Activated T-helper 2 cell treated with anti-CD3 and anti-CD28 coated beads, Interferon-gamma antibody, Interleukin-2, Interleukin-4, amounts not matched to agents 10 μg/mL and 5 μg/mL and 100 μg/mL, durations not matched to agents 14 hours and 24 hours and 36 hours (primary cell): ENCODE measurements at regions not wholly inside any gene's neighbourhood (a gene's known extent, or its start where the extent isn't known, plus 50 kb on each side); places are given as distances from the start of the nearest gene placed in this dataset.
"Not testable (repeated sequence)": the region's sequence is repeated elsewhere in the genome, so short reads cannot be mapped to it uniquely, and the experiment has no call there.

Source experiments
- DNase-seq: peaks from one replicate; pipeline ENCODE4 v3.0.0; 2021; ENCODE audit warnings: low spot score
- H3K27ac Mint-ChIP-seq: one replicate; pipeline ENCODE4 v1.8.0; 2021; ENCODE audit warnings: mixed read lengths
- H3K27me3 Mint-ChIP-seq: one replicate; pipeline ENCODE4 v1.8.0; 2021; ENCODE audit warnings: low read depth, mixed read lengths
- H3K36me3 Mint-ChIP-seq: one replicate; pipeline ENCODE4 v1.8.0; 2021; ENCODE audit warnings: low read depth, mixed read lengths
- H3K4me1 Mint-ChIP-seq: one replicate; pipeline ENCODE4 v1.8.0; 2021; ENCODE audit warnings: low read depth, mixed read lengths
- H3K4me3 Mint-ChIP-seq: one replicate; pipeline ENCODE4 v1.8.0; 2021; ENCODE audit warnings: low read depth, mild to moderate bottlenecking, moderate library complexity, mixed read lengths
- H3K9me3 Mint-ChIP-seq: one replicate; pipeline ENCODE4 v1.8.0; 2021; ENCODE audit warnings: mixed read lengths
- intact Hi-C: fragments of 100-400 bp; cut with micrococcal nuclease; formaldehyde crosslinking; loops from one replicate; pipeline ENCODE4 v1.15.1; 2023

DNA sequence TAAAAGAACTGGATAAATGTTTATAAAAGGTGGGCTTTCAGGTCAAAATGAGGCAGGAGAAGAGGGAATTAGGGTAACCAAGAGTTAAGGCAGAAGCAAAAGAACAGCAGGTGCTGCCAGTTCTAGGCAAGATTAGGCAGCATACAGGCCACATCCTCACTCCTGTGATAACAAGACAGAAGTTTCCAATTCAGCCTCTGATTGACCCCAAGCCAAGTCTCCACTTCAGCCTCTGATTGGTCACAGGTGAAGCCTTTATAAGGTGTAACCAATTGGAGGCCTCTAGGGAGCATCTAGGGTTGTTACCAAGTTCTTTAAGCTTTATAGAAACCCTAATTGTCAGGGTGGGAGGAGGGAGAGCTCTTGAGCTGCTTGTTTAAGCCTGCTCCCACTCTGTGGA is 160.8 kb downstream of the MATN1 start:
- Mint-ChIP-seq H3K36me3 (no peaks in the 10 kb centered on the region), H3K4me3 (no peak overlapping the region), H3K4me1 (no peaks in the 10 kb centered on the region), H3K9me3 (peaks cover 17% of the 10 kb centered on the region), H3K27ac (no peak overlapping the region), H3K27me3 (peaks cover 4% of the 10 kb centered on the region)
- intact Hi-C loops, result no loop called here
- no peak for DNase-seq

DNA sequence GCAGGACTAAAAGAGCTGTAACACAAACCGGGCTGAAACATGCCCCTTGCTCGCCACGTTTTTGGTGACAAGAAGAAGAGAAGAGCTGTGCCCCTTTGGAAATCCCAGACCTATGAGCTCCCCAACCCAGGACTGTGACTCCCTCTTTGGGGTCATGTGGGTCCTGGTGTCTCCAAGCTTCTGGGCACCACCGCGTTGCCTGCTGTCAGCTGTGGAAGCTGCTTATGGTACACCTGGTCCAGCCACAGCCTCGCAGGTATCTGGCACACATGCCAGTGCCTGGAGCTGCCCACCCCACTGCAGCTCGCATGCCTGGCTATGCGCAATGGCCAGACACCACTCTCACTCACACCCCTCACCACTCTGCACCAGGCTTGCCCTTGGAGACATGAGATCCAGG is 171.8 kb downstream of the MATN1 start:
- H3K27ac Mint-ChIP-seq, result no peak overlapping the region
- H3K36me3 Mint-ChIP-seq, result no peaks in the 10 kb centered on the region
- DNase-seq, result no peak
- H3K9me3 Mint-ChIP-seq, result no peaks in the 10 kb centered on the region
- H3K27me3 Mint-ChIP-seq, result no peaks in the 10 kb centered on the region
- H3K4me1 Mint-ChIP-seq, result no peaks in the 10 kb centered on the region
- intact Hi-C loops, result no loop called here
- H3K4me3 Mint-ChIP-seq, result no peak overlapping the region

DNA sequence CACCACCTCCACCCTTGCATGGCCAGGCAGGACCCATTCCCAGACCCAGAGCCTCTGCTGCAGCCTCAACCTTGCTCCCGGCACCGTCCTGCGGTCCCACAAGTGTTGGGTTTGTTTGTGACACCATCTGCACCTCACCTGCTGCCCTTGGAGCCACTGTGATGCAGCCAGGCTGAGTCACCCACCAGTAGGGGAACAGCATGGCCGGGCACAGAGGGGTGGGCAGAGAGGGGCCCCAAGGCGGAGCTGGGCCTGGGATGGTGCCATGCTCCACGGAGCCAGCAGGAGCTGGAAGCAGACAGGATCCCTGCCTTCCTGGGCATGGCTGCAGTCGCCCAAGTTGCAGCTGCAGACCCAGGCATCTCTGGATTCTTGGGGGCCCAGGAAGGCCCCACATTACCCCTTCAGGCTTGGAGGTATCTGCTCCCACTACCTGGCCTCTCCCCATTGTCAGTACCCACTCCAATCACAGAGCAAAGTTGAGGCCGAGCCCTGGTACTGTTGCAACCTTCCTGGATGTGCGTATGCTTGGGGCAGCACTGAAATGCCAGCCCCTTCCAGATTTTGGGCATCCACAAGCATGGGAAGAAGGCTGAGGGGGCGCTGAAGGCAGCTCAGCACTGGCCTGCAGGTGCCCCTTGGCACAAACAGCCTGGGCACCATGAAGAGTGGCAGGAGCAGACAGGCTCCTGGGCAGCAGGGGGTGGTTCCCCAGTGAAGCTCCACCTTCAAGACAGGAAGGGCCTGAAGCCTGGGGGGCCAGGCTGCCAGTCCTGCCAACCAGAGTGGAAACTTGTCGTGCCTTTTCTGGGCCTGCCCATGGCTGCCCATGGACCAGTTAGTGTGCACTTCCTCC is 172.8 kb downstream of the MATN1 start:
- intact Hi-C loops, result no loop called here
- no peaks in the 10 kb centered on the region for H3K36me3 Mint-ChIP-seq
- no peaks in the 10 kb centered on the region for H3K27me3 Mint-ChIP-seq
- no peaks in the 10 kb centered on the region for H3K4me1 Mint-ChIP-seq
- no peak overlapping the region for H3K4me3 Mint-ChIP-seq
- DNase-seq, result no peak
- H3K27ac Mint-ChIP-seq, result no peak overlapping the region
- no peaks in the 10 kb centered on the region for H3K9me3 Mint-ChIP-seq

DNA sequence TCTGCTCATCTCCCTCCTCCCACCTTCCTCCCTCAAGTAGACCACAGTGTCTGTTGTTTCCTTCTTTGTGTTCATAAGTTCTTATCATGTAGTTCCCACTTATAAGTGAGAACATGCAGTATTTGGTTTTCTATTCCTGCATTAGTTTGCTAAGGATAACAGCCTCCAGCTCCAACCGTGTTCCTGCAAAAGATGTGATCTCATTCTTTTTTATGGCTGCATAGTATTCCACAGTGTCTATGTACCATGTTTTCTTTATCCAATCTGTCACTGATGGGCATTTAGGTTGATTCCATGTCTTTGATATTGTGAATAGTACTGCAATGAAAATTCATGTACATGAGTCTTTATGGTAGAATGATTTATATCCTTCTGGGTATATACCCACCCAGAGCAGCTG is 173.5 kb downstream of the MATN1 start:
- H3K4me1 Mint-ChIP-seq, DNase-seq, H3K27me3 Mint-ChIP-seq, H3K36me3 Mint-ChIP-seq, intact Hi-C loops, H3K9me3 Mint-ChIP-seq, H3K27ac Mint-ChIP-seq, H3K4me3 Mint-ChIP-seq: not testable (repeated sequence)

DNA sequence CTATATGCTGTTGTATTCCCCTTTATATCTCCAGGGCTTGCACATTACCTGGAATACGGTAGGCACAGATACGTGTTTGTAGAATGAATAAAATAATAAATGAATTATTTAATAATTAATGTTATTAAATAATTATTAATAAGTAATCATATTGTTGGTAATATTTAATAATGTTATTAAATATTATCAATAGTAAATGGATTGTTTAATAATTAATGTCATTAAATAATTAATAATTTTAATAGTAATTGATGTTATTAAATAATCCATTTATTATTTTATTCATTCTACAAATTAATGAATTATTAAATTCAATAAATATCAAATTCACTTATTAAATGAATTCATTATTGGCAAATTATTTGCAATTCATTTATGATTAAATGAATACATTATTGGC is 175.1 kb downstream of the MATN1 start:
- H3K36me3 Mint-ChIP-seq, result no peaks in the 10 kb centered on the region
- intact Hi-C loops, result no loop called here
- DNase-seq, result no peak
- no peaks in the 10 kb centered on the region for H3K27me3 Mint-ChIP-seq
- H3K4me1 Mint-ChIP-seq, result no peaks in the 10 kb centered on the region
- H3K9me3 Mint-ChIP-seq, result no peaks in the 10 kb centered on the region
- no peak overlapping the region for H3K27ac Mint-ChIP-seq
- no peak overlapping the region for H3K4me3 Mint-ChIP-seq

DNA sequence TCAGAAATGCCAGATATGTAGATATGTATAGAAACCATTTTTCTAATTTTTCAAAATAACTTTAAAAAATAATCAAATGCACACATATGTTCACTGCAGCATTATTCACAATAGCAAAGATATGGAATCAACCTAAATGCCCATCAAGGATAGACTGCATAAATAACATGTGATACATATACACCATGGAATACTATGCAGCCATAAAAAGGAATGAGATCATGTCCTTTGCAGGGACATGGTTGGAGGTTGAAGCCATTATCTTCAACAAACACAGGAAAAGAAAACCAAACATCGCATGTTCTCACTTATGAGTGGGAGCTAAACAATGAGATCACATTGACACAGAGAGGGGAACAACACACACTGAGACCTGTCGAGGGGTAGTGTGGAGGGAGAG is 176.1 kb downstream of the MATN1 start:
- not testable (repeated sequence) for H3K27ac Mint-ChIP-seq

DNA sequence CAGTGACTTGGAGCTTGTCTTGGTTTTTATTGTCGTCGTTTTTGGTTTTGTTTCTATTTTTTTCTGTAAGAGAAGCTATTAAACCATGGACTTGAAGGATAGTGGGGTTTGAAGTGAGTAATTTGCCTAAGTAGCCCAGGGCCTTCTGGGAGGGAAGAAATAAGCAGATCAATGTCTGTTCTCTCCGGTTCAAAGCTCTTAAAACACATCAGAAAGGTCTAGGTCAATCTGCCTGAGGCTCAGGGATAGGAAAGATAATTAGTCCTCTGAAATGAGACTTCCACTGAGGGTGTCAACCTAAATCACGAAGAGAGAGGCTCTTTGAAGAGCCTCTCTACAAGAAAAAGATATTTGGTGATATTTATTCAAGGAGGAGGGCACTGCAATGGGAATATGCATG is 178.0 kb downstream of the MATN1 start:
- H3K36me3 Mint-ChIP-seq, result no peaks in the 10 kb centered on the region
- DNase-seq, result no peak
- intact Hi-C loops, result no loop called here
- H3K4me3 Mint-ChIP-seq, result no peak overlapping the region
- H3K4me1 Mint-ChIP-seq, result no peaks in the 10 kb centered on the region
- H3K9me3 Mint-ChIP-seq, result no peaks in the 10 kb centered on the region
- H3K27me3 Mint-ChIP-seq, result no peaks in the 10 kb centered on the region
- H3K27ac Mint-ChIP-seq, result no peak overlapping the region

More for the DNA sequence above, 176.1 kb downstream of the MATN1 start:
- H3K27me3 Mint-ChIP-seq, H3K4me1 Mint-ChIP-seq, intact Hi-C loops, H3K4me3 Mint-ChIP-seq, H3K36me3 Mint-ChIP-seq, H3K9me3 Mint-ChIP-seq, DNase-seq: not testable (repeated sequence)

DNA sequence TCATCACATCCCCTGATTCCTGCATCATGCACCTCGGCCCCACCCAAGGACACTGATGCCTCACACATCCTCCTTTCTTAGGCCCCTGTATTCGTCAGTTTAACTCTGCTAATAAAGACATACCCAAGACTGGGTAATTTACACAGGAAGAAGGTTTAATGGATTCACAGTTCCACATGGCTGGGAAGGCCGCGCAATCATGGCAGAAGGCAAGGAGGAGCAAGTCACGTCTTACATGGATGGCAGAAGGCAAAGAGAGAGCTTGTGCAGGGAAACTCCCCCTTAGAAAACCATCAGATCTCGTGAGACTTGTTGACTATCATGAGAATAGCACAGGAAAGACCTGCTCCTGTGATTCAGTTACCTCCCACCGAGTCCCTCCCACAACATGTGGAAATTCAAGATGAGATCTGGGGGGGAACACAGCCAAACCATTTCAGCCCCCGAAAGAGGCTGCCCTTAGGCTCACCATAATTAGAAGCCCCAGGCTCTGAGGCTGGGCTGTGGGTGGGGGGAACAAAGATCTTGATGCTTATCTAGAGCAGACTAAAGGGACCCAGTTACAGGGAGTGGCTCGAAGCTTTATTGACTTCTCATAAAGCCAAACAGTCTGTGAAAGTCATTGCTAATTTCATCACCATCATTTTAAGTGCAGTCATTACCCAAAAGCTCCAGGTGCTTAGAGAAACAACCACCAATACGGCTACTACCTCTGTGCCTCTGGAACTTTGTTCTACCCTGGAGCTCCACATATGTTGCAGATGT is 181.5 kb downstream of the MATN1 start:
- H3K4me3 Mint-ChIP-seq, result no peak overlapping the region
- intact Hi-C loops, result no loop called here
- no peak for DNase-seq
- no peaks in the 10 kb centered on the region for H3K4me1 Mint-ChIP-seq
- H3K27ac Mint-ChIP-seq, result no peak overlapping the region
- no peaks in the 10 kb centered on the region for H3K27me3 Mint-ChIP-seq
- H3K36me3 Mint-ChIP-seq, result no peaks in the 10 kb centered on the region
- H3K9me3 Mint-ChIP-seq, result no peaks in the 10 kb centered on the region

DNA sequence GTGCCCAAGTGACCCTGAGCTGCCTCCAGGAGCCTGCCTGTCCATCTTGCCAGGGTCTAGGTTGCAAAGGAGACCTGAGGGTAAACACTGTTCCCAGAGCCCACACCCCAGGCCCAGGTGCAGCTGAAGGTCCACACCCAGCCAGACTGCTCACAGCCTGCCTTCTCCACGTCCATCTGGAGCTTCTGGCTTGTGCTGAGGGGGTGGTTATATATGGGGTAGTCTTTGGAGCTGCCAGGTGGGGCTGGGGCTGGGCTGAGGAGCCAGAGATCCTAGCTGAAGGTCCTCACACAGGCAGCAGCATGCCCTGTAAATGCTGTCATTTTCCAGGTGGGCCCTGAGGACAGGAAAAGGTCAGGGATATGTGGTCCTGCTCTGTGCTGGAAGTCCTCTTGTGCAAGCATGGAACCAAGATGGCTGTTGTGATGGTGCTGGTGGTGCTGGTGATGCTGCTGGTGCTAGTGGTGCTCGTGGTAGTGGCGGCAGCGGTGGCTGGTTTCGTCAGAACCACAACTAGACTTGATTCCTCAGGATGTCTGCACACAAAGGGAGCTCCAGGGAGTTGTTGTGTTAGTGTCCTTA is 182.7 kb downstream of the MATN1 start:
- no peaks in the 10 kb centered on the region for H3K9me3 Mint-ChIP-seq
- DNase-seq, result no peak
- intact Hi-C loops, result no loop called here
- H3K36me3 Mint-ChIP-seq, result no peaks in the 10 kb centered on the region
- H3K27me3 Mint-ChIP-seq, result no peaks in the 10 kb centered on the region
- H3K4me1 Mint-ChIP-seq, result no peaks in the 10 kb centered on the region
- H3K27ac Mint-ChIP-seq, result no peak overlapping the region
- no peak overlapping the region for H3K4me3 Mint-ChIP-seq

DNA sequence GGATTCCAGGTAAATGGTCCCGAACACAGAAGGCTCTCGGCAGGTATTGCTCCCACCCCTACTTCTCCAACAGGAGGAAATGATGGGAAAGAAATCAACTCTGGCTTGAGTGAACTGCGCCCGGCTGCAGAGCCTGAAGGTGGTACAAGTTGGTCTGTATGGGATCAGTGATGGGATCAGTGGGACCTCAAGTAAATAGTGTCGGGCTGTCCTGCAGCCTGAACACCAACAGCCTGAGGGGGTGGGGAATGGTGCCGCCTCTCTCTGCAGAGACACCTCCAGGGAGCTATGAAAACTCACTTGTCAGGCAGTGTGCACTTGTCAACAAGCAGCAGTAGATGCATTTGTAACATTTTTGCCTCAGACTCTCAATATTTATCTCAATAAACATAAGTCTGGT is 183.5 kb downstream of the MATN1 start:
- no peak overlapping the region for H3K27ac Mint-ChIP-seq
- DNase-seq, result no peak
- H3K36me3 Mint-ChIP-seq, result no peaks in the 10 kb centered on the region
- H3K4me3 Mint-ChIP-seq, result no peak overlapping the region
- H3K9me3 Mint-ChIP-seq, result no peaks in the 10 kb centered on the region
- H3K27me3 Mint-ChIP-seq, result no peaks in the 10 kb centered on the region
- H3K4me1 Mint-ChIP-seq, result no peaks in the 10 kb centered on the region
- intact Hi-C loops, result no loop called here

DNA sequence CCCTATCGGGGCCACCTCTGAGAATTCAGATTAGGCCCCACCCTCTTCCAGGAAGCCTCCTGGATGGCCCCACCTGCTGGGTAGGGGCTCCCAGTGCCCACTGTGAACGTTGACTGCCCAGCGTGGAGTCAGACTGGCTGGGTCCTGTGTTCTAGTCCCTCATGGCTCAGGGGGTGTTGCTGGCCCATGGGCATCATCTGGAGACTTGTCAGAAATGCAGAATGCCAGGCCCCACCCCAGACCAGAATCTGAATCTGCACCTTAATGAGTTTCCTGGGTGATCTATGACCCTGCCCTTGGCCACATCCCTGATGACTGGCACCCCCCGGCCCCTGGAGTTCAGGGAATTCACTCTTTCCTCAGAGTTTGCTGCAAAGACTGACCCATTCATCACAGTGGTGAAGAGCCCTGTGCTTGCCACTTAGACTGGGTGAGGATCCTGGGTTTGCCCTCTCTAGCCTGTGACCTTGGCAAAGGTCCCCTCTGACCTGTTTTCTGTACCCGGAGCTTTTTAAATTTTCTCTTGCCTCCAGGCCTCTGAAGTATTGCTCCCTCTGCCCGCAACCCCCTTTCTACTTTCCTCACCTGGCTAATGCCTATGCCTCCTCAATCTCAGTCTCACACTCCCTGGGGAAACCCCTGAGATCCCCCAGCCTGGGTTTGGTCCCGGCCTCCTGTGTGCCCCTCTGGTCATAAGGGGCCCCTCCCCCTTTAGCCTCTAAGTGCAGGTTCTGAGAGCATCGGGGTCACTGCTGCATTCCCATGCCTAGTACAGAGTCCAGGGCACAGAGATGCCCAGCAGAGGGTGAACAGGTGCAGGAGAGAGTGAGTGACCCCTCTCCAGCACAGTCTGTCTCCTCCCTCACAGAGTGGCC is 184.2 kb downstream of the MATN1 start:
- intact Hi-C loops, result no loop called here
- no peak overlapping the region for H3K4me3 Mint-ChIP-seq
- no peaks in the 10 kb centered on the region for H3K9me3 Mint-ChIP-seq
- H3K36me3 Mint-ChIP-seq, result no peaks in the 10 kb centered on the region
- no peaks in the 10 kb centered on the region for H3K4me1 Mint-ChIP-seq
- H3K27me3 Mint-ChIP-seq, result no peaks in the 10 kb centered on the region
- H3K27ac Mint-ChIP-seq, result no peak overlapping the region
- no peak for DNase-seq

DNA sequence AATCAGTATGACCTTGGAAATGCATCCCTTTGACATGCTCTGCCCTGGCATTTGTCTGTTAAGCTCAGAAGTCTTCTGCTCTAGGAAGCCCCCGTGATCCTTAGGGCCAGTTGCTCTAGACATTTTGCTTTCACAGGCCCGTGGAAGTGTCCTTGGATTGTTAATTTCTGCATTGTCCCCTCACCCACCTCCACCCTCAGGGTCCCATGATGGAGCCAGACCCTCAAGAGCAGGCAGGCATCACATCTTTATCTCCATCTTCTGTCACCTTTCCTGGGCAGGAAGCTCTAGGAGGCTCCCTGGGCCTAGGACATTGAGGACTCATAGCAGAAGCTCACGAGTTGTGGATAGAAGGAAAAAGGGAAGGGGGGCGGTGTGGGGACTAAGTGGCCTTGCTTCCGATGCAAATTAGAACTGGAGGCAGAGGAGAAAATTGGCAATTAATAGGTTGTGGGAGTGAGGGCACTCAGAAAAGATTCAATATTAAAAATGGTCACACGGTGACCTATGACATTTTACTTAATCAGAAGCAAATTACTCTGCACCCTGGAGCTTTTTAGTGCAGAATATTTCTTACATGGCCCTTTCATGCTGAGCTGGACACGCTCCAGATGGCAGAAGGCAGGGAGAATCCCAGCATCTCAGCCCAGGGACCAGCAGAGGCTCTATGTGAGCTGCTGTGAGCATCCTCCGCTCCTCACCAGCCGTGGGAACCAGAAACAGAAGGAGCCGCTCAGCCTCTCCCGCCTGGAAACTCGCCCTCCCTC is 185.0 kb downstream of the MATN1 start:
- intact Hi-C loops, result no loop called here
- peaks cover under 1% of the 10 kb centered on the region for H3K27me3 Mint-ChIP-seq
- no peaks in the 10 kb centered on the region for H3K36me3 Mint-ChIP-seq
- no peak overlapping the region for H3K4me3 Mint-ChIP-seq
- H3K4me1 Mint-ChIP-seq, result no peaks in the 10 kb centered on the region
- no peak overlapping the region for H3K27ac Mint-ChIP-seq
- no peaks in the 10 kb centered on the region for H3K9me3 Mint-ChIP-seq
- no peak for DNase-seq
